ENCODE measurements at regions not wholly inside any gene's neighbourhood (a gene's known extent, or its start where the extent isn't known, plus 50 kb on each side); places are given as distances from the start of the nearest gene placed in this dataset.

GRCh38 chr11:130578738-130579368, 130.4 kb downstream of the ADAMTS15 start:
- no peak overlapping the region for H3K4me3 ChIP-seq
- no peaks in the 10 kb centered on the region for H3K27me3 ChIP-seq
- DNase-seq (peak in 4 of 6 donors; percentile 35 to 78 (median 74)), ATAC-seq (peak; percentile 54 to 94 (median 77)), FAIRE-seq (no peak)
- no peak for TF ChIP-seq CTCF (IDR thresholded peaks at IDR 0.05)
- no peaks in the 10 kb centered on the region for H3K36me3 ChIP-seq
- no peaks in the 10 kb centered on the region for H3K9me3 ChIP-seq
- intact Hi-C loops (cut with DNase I), result no loop called here
- H3K4me1 ChIP-seq, result no peaks in the 10 kb centered on the region
- H3K27ac ChIP-seq, result no peak overlapping the region
- WGBS, 2 donors, result 55 to 69% methylated on average over 8 of the region's 8 CpGs

- no peaks in the 10 kb centered on the region for H3K4me1 ChIP-seq
- no peaks in the 10 kb centered on the region for H3K36me3 ChIP-seq
- no peaks in the 10 kb centered on the region for H3K9me3 ChIP-seq
- WGBS, 2 donors, result 42 to 72% methylated on average over 4 of the region's 4 CpGs
- H3K4me3 ChIP-seq, result no peak overlapping the region
- no peak for TF ChIP-seq CTCF (IDR thresholded peaks at IDR 0.05)
- H3K27ac ChIP-seq, result no peak overlapping the region
- intact Hi-C loops (cut with DNase I), result no loop called here
- no peak for DNase-seq
- no peak for FAIRE-seq
- H3K27me3 ChIP-seq, result no peaks in the 10 kb centered on the region
- ATAC-seq, result peak in 2 of 4 donors; percentile 18 to 34
Measured at GRCh38 chr11:130580372-130580771, 131.9 kb downstream of the ADAMTS15 start.

GRCh38 chr11:130580891-130581492, 132.5 kb downstream of the ADAMTS15 start:
- no peaks in the 10 kb centered on the region for H3K36me3 ChIP-seq
- H3K27me3 ChIP-seq, result no peaks in the 10 kb centered on the region
- no peak overlapping the region for H3K27ac ChIP-seq
- no peak for FAIRE-seq
- DNase-seq, result no peak
- H3K9me3 ChIP-seq, result no peaks in the 10 kb centered on the region
- WGBS, 2 donors, result 52 to 68% methylated on average over 5 of the region's 5 CpGs
- no peaks in the 10 kb centered on the region for H3K4me1 ChIP-seq
- H3K4me3 ChIP-seq, result no peak overlapping the region
- intact Hi-C loops (cut with DNase I), result no loop called here
- peak in 2 of 4 donors; percentile 6 to 17 for ATAC-seq
- TF ChIP-seq CTCF (IDR thresholded peaks at IDR 0.05), result no peak

- Histone ChIP-seq H3K4me1 (no peaks in the 10 kb centered on the region), H3K27me3 (no peaks in the 10 kb centered on the region), H3K4me3 (no peak overlapping the region), H3K27ac (no peak overlapping the region), H3K9me3 (no peaks in the 10 kb centered on the region), H3K36me3 (no peaks in the 10 kb centered on the region)
- TF ChIP-seq CTCF (IDR thresholded peaks at IDR 0.05), result no peak
- no peak for FAIRE-seq
- 71 to 73% methylated on average over 2 of the region's 2 CpGs for WGBS, 2 donors
- intact Hi-C loops (cut with DNase I), result no loop called here
- no peak for ATAC-seq
- no peak for DNase-seq
Measured at GRCh38 chr11:130581646-130582045, 133.2 kb downstream of the ADAMTS15 start.

- no peak overlapping the region for H3K4me3 ChIP-seq
- DNase-seq (no peak), FAIRE-seq (no peak), ATAC-seq (no peak)
- intact Hi-C loops (cut with DNase I), result no loop called here
- WGBS, 2 donors, result 78 to 84% methylated on average over 5 of the region's 5 CpGs
- H3K27ac ChIP-seq, result no peak overlapping the region
- H3K9me3 ChIP-seq, result no peaks in the 10 kb centered on the region
- H3K36me3 ChIP-seq, result no peaks in the 10 kb centered on the region
- no peak for TF ChIP-seq CTCF (IDR thresholded peaks at IDR 0.05)
- H3K4me1 ChIP-seq, result no peaks in the 10 kb centered on the region
- no peaks in the 10 kb centered on the region for H3K27me3 ChIP-seq
Measured at GRCh38 chr11:130582176-130582575, 133.7 kb downstream of the ADAMTS15 start.
